ENCODE measurements at regions not wholly inside any gene's neighbourhood (a gene's known extent, or its start where the extent isn't known, plus 50 kb on each side); places are given as distances from the start of the nearest gene placed in this dataset.

GRCh38 chr11:122333467-122333866 lies 217.5 kb upstream of the BLID start:
- no peak overlapping the region for H3K27ac ChIP-seq
- no peak overlapping the region for H3K4me3 ChIP-seq

GRCh38 chr11:122331079-122331478 lies 215.1 kb upstream of the BLID start:
- no peak overlapping the region for H3K4me3 ChIP-seq
- H3K27ac ChIP-seq, result no peak overlapping the region

- Histone ChIP-seq H3K27ac (no peak overlapping the region), H3K4me3 (no peak overlapping the region)
Measured at GRCh38 chr11:122330279-122330965, 214.4 kb upstream of the BLID start.

GRCh38 chr11:122327528-122327927 lies 211.5 kb upstream of the BLID start:
- Histone ChIP-seq H3K4me3 (no peak overlapping the region), H3K27ac (no peak overlapping the region)

- no peak overlapping the region for H3K27ac ChIP-seq
- H3K4me3 ChIP-seq, result no peak overlapping the region
Measured at GRCh38 chr11:122323754-122324421, 207.9 kb upstream of the BLID start.

GRCh38 chr11:122322329-122322728 lies 206.3 kb upstream of the BLID start:
- Histone ChIP-seq H3K27ac (peak overlapping the region in 2 of 21 experiments; percentile 34 to 45), H3K4me3 (peak overlapping the region in 1 of 7 experiments; percentile 20)

- peak overlapping the region in 2 of 21 experiments; percentile 20 to 39 for H3K27ac ChIP-seq
- H3K4me3 ChIP-seq, result peak overlapping the region in 1 of 7 experiments; percentile 17
Measured at GRCh38 chr11:122320671-122321070, 204.7 kb upstream of the BLID start.

- Histone ChIP-seq H3K27ac (peak overlapping the region in 3 of 21 experiments; percentile 8 to 39 (median 20)), H3K4me3 (peak overlapping the region in 1 of 7 experiments; percentile 17)
Measured at GRCh38 chr11:122319691-122320620, 203.9 kb upstream of the BLID start.

- Histone ChIP-seq H3K27ac (no peak overlapping the region), H3K4me3 (no peak overlapping the region)
Measured at GRCh38 chr11:122319085-122319484, 203.1 kb upstream of the BLID start.

GRCh38 chr11:122317305-122317704 lies 201.3 kb upstream of the BLID start:
- Histone ChIP-seq H3K4me3 (no peak overlapping the region), H3K27ac (no peak overlapping the region)

- H3K4me3 ChIP-seq, result no peak overlapping the region
- H3K27ac ChIP-seq, result no peak overlapping the region
Measured at GRCh38 chr11:122313581-122313980, 197.6 kb upstream of the BLID start.

GRCh38 chr11:122311216-122311755 lies 195.3 kb upstream of the BLID start:
- H3K27ac ChIP-seq, result no peak overlapping the region

GRCh38 chr11:122310766-122311165 lies 194.8 kb upstream of the BLID start:
- Histone ChIP-seq H3K27ac (no peak overlapping the region), H3K4me3 (no peak overlapping the region)

More at GRCh38 chr11:122311216-122311755, 195.3 kb upstream of the BLID start:
- H3K4me3 ChIP-seq, result no peak overlapping the region

GRCh38 chr11:122309262-122309925 lies 193.4 kb upstream of the BLID start:
- Histone ChIP-seq H3K27ac (no peak overlapping the region), H3K4me3 (no peak overlapping the region)

GRCh38 chr11:122308226-122308625 lies 192.2 kb upstream of the BLID start:
- no peak overlapping the region for H3K4me3 ChIP-seq
- no peak overlapping the region for H3K27ac ChIP-seq

- Histone ChIP-seq H3K27ac (no peak overlapping the region), H3K4me3 (no peak overlapping the region)
Measured at GRCh38 chr11:122307476-122308035, 191.5 kb upstream of the BLID start.

GRCh38 chr11:122306831-122307391 lies 190.9 kb upstream of the BLID start:
- H3K4me3 ChIP-seq, result no peak overlapping the region
- no peak overlapping the region for H3K27ac ChIP-seq

- H3K27ac ChIP-seq, result no peak overlapping the region
- no peak overlapping the region for H3K4me3 ChIP-seq
Measured at GRCh38 chr11:122305426-122306320, 189.7 kb upstream of the BLID start.

All from skin epidermis (tissue), 12 donors.